ENCODE measurements at regions not wholly inside any gene's neighbourhood (a gene's known extent, or its start where the extent isn't known, plus 50 kb on each side); places are given as distances from the start of the nearest gene placed in this dataset.

- H2BK12ac ChIP-seq (ENCODE audit: low read depth, low read length) = no peak overlapping the region; the same call in 1 of the 2 replicates
- no peaks in the 10 kb centered on the region for H3K36me3 ChIP-seq (ENCODE audit: control insufficient read depth in 2 of 4, insufficient read depth in 4 of 4, low read length in 3 of 4)
- H4K20me1 ChIP-seq (replicated peaks in 1 of 2; ENCODE audit: control insufficient read depth in 1 of 2, insufficient read depth in 2 of 2, low read length in 2 of 2) = peaks cover 0 to 3% of the 10 kb centered on the region in 2 experiments
- no peak overlapping the region for H3K4me3 ChIP-seq (ENCODE audit: extremely low read depth in 1 of 4, insufficient read depth in 2 of 4, low read depth in 3 of 4, low read length in 4 of 4)
- H2BK5ac ChIP-seq (ENCODE audit: low read depth, low read length) = no peak overlapping the region
- DNase-seq (ENCODE audit: low read depth in 1 of 2, low spot score in 2 of 2) (peak in 1 of 2 experiments; percentile 98), FAIRE-seq (no peak)
- no peaks in the 10 kb centered on the region for H3K79me2 ChIP-seq (ENCODE audit: control insufficient read depth in 1 of 2, insufficient read depth in 2 of 2, low read length in 2 of 2)
- H3K9me3 ChIP-seq (ENCODE audit: insufficient read depth in 2 of 2, low read depth in 1 of 2, low read length in 1 of 2) = no peaks in the 10 kb centered on the region
- H3K9ac ChIP-seq (replicated peaks in 1 of 4; ENCODE audit: extremely low read depth in 1 of 4, low read depth in 3 of 4, low read length in 3 of 4) = no peak overlapping the region
- no peak overlapping the region for H3K14ac ChIP-seq (ENCODE audit: insufficient read length)
- no peak overlapping the region; the same call in 1 of the 2 replicates for H4K8ac ChIP-seq (ENCODE audit: extremely low read depth, insufficient read depth, low read length)
- H3K23me2 ChIP-seq (ENCODE audit: low read depth, low read length) = no peaks in the 10 kb centered on the region
- no peak overlapping the region for H2AFZ ChIP-seq (ENCODE audit: low read length)
- no peak overlapping the region for H4K91ac ChIP-seq (replicated peaks; ENCODE audit: insufficient read length, low read length)
- no peak overlapping the region for H2BK20ac ChIP-seq (ENCODE audit: low read length)
- no peak overlapping the region; the same call in 1 of the 2 replicates for H3K18ac ChIP-seq (ENCODE audit: extremely low read depth, low read length)
- H3K27me3 ChIP-seq (replicated peaks in 1 of 4; ENCODE audit: control insufficient read depth in 3 of 4, extremely low read depth in 1 of 4, insufficient read depth in 3 of 4, low read length in 3 of 4) = peaks cover 1 to 19% (median 10%) of the 10 kb centered on the region in 4 experiments; a peak in 6 of 7 replicates
- ChIA-PET CTCF (ENCODE audit: partially characterized antibody) (interaction anchor here (0.6 to 10.8 kb wide), 38 partner anchors 9 to 316 kb away, joined by 3 to 173 read pairs (median 4); no protein-coding TSS in a partner anchor), POLR2A (ENCODE audit: partially characterized antibody) (interaction anchor here (1.0 kb wide), 1 partner anchor 26 kb away, joined by 3 read pairs; no protein-coding TSS in a partner anchor)
- H3K4ac ChIP-seq (replicated peaks; ENCODE audit: insufficient read length, low read depth, low read length) = no peak overlapping the region
- peaks cover 0 to 5% (median 0%) of the 10 kb centered on the region in 4 experiments; a peak in 4 of 7 replicates for H3K4me1 ChIP-seq (replicated peaks in 1 of 4; ENCODE audit: control insufficient read depth in 3 of 4, insufficient read depth in 4 of 4, low read length in 3 of 4)
- 39% methylated on average over 15 of the region's 18 CpGs; no CpG with 5 or more reads in 1 of the 2 experiments for WGBS, 2 experiments (ENCODE audit: extremely low coverage in 1 of 2, insufficient coverage in 1 of 2, insufficient read length in 1 of 2, insufficient replicate concordance in 2 of 2, low coverage in 1 of 2, low lambda C conversion rate in 2 of 2, missing lambda C conversion rate in 1 of 2)
- TF ChIP-seq CHD2 (IDR thresholded peaks at IDR 0.05; ENCODE audit: low read length) = no peak
- TF ChIP-seq GABPA (IDR thresholded peaks at IDR 0.05; ENCODE audit: borderline replicate concordance, insufficient read depth, low read length) = peak; percentile 30; the same call in 1 of the 2 replicates
- TF ChIP-seq, protein P1, sequence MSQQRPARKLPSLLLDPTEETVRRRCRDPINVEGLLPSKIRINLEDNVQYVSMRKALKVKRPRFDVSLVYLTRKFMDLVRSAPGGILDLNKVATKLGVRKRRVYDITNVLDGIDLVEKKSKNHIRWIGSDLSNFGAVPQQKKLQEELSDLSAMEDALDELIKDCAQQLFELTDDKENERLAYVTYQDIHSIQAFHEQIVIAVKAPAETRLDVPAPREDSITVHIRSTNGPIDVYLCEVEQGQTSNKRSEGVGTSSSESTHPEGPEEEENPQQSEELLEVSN (IDR thresholded peaks at IDR 0.05) = peak; percentile 12; the same call in 1 of the 2 replicates
- no peak for TF ChIP-seq SRF (IDR thresholded peaks at IDR 0.05; ENCODE audit: low read depth, low read length)
- TF ChIP-seq SUZ12 (IDR thresholded peaks at IDR 0.05; ENCODE audit: low read length) = no peak
- TF ChIP-seq CTCF (IDR thresholded peaks at IDR 0.05; ENCODE audit: control extremely low read depth in 1 of 3, insufficient read depth in 1 of 3, low read depth in 1 of 3, low read length in 3 of 3) = peak; percentile 81 to 87 (median 87)
- TF ChIP-seq BRCA1 (IDR thresholded peaks at IDR 0.05; ENCODE audit: low read depth, low read length) = no peak
- TF ChIP-seq RAD21 (IDR thresholded peaks at IDR 0.05 in 1 of 2, conservative IDR thresholded peaks at IDR 0.05 in 1 of 2; ENCODE audit: low read depth in 2 of 2, low read length in 2 of 2) = peak; percentile 78 to 85
- no peaks in the 10 kb centered on the region for H3K79me1 ChIP-seq (ENCODE audit: low read depth, low read length)
- no peak overlapping the region for H3K23ac ChIP-seq (ENCODE audit: insufficient read length)
- no peak overlapping the region for H3K27ac ChIP-seq (ENCODE audit: low read depth, low read length)
- no peak overlapping the region for H2BK120ac ChIP-seq (replicated peaks; ENCODE audit: low read depth, low read length)
- peak overlapping the region; percentile 97; the same call in 1 of the 2 replicates for H2BK15ac ChIP-seq (ENCODE audit: low read length)
- no peak overlapping the region for H3K56ac ChIP-seq (replicated peaks; ENCODE audit: insufficient read length, low read depth, low read length)
- peak overlapping the region in 1 of 2 experiments; percentile 49; a peak in 2 of 4 replicates for H3K4me2 ChIP-seq (ENCODE audit: insufficient read depth in 1 of 2, low read depth in 2 of 2, low read length in 2 of 2)
- no peak overlapping the region for H4K5ac ChIP-seq (ENCODE audit: insufficient read length, low read depth, low read length)
- no peak overlapping the region for H2AK5ac ChIP-seq (ENCODE audit: low read depth, low read length)
Measured at GRCh38 chr11:69915501-69916250, 96.5 kb upstream of the FGF3 start.
